ENCODE measurements at regions not wholly inside any gene's neighbourhood (a gene's known extent, or its start where the extent isn't known, plus 50 kb on each side); places are given as distances from the start of the nearest gene placed in this dataset.
"Not testable (repeated sequence)": the region's sequence is repeated elsewhere in the genome, so short reads cannot be mapped to it uniquely, and the experiment has no call there.

DNA sequence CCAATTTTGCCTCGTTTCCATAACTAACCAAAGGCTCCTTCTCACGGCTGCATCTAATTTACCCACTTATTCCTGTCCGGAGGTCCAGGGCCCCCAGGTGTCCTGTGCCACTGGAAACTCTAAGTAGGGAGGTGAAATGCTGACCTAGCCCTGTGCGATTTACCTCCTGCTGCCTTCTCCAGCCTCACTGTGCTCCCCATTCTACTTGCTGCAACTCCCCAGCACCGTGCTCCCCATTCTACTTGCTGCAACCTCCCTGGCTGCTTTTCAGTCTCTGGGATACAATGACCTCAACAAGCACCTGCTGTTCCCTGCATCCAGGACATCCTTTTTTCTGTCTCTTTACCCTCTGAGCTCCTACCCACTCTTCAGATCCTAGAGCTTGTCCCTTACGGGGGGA lies 254.7 kb upstream of the PROK2 start:
- no peak for DNase-seq (ENCODE audit: low read depth in 2 of 2)

DNA sequence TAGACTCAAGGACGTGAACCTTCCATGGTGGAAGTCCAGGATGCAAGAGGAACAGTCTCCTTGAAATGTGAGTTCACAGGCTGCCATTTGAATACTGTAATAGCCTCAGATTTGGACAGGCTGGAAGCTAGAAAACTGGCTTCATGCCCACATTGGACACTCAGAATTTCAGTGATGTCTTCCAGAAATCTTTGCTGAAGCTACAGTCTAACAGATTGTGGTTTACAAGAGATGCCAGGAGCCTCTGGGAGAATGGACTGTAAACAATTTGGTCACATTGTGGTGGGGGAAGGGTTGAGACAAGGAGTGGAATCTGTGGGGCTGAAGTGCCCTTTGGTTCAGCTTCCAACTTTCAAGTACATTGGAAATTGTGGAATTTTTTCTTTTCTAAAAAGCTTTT lies 252.0 kb upstream of the PROK2 start:
- DNase-seq (ENCODE audit: low read depth in 2 of 2) = no peak

GRCh38 chr3:72035606-72036005 lies 250.7 kb upstream of the PROK2 start:
- no peak for DNase-seq (ENCODE audit: low read depth in 2 of 2)

DNA sequence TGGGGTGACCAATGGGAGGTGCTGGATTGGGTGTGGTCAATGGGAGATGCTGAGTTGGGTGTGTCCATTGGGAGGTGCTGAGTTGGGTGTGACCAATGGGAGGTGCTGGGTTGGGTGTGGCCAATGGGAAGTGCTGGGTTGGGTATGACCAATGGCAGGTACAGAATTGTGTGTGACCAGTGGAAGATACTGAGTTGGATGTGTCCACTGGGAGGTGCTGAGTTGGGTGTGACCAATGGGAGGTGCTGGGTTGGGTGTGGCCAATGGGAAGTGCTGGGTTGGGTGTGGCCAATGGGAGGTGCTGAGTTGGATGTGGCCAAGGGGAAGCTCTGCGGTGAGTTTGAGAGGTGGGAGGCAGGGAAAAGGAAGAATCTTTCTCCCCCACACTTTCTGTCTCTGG lies 250.0 kb upstream of the PROK2 start:
- DNase-seq (ENCODE audit: low read depth in 2 of 2) = no peak

GRCh38 chr3:72033666-72034428 lies 248.9 kb upstream of the PROK2 start:
- no peak for DNase-seq (ENCODE audit: low read depth in 2 of 2)

DNA sequence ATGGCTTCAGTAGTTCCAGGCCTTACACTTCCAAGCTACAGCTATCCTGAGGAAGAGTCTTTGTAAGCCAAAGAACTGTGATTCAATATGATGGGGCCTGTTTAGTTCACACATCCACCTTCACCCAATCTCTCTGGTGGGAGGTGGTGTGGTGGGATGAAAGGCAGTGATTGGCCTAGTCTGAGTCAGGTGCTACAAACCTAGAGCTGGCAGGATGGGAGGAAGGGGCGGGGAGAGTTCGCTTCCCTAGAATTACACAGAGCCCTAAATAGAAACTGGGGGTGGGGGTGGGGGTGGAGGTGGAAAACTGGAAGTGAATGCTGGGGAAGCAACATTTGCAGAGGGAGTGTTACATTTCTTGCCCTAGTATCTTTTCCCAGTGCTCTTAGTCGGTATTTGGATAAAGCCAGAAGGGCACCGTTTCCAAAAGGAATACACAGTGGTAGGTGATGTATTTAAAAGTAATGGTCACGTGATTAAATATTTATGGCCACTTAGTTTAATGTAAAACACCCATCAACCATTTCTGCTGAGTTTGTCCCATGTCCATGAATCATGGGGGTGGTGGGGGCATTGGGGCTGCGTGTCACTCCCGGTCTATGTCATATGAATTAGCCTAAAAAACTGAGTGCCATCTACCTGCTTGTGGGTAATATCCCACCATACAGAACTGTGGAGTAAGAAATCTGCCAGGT lies 247.6 kb upstream of the PROK2 start:
- no peak for DNase-seq (ENCODE audit: low read depth in 2 of 2)

- no peak for DNase-seq (ENCODE audit: low read depth in 2 of 2)
These were observed 246.6 kb upstream of the PROK2 start for GRCh38 chr3:72031581-72031980.

DNA sequence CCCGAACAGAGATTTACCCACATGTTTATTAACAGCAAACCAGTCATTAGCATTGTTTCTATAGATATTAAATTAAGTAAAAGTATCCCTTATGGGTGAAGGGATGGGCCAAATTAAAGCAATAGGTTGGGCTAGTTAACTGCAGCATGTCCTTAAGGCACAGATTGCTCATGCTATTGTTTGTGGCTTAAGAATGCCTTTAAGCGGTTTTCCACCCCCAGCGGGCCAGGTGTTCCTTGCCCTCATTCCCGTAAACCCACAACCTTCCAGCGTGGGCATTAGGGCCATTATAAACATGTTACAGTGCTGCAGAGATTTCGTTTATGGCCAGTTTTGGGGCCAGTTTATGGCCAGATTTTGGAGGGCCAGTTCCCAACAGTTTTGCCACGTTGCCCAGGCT lies 245.3 kb upstream of the PROK2 start:
- not testable (repeated sequence) for DNase-seq (ENCODE audit: low read depth in 2 of 2)

- not testable (repeated sequence) for DNase-seq (ENCODE audit: low read depth in 2 of 2)
These were observed 243.8 kb upstream of the PROK2 start for GRCh38 chr3:72028726-72029125.

DNA sequence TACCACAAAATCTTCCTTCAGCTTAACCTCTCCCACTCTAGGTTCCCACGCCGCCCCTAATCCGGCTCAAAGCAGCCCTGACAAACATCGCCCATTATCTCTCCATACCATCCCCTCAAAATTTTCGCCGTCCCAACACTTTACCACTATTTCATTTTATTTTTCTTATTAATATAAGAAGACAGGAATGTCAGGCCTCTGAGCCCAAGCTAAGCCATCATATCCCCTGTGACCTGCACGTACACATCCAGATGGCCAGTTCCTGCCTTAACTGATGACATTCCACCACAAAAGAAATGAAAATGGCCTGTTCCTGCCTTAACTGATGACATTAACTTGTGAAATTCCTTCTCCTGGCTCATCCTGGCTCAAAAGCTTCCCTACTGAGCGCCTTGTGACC lies 243.4 kb upstream of the PROK2 start:
- not testable (repeated sequence) for DNase-seq (ENCODE audit: low read depth in 2 of 2)

- not testable (repeated sequence) for DNase-seq (ENCODE audit: low read depth in 2 of 2)
These were observed 242.8 kb upstream of the PROK2 start for GRCh38 chr3:72027728-72028127.

- DNase-seq (ENCODE audit: low read depth in 2 of 2) = no peak
These were observed 237.1 kb upstream of the PROK2 start for GRCh38 chr3:72022027-72022426.

GRCh38 chr3:72021531-72021930 lies 236.6 kb upstream of the PROK2 start:
- DNase-seq (ENCODE audit: low read depth in 2 of 2) = no peak

- DNase-seq (ENCODE audit: low read depth in 2 of 2) = no peak
These were observed 233.5 kb upstream of the PROK2 start for GRCh38 chr3:72018343-72018984.

GRCh38 chr3:72017935-72018334 lies 233.0 kb upstream of the PROK2 start:
- no peak for DNase-seq (ENCODE audit: low read depth in 2 of 2)

DNA sequence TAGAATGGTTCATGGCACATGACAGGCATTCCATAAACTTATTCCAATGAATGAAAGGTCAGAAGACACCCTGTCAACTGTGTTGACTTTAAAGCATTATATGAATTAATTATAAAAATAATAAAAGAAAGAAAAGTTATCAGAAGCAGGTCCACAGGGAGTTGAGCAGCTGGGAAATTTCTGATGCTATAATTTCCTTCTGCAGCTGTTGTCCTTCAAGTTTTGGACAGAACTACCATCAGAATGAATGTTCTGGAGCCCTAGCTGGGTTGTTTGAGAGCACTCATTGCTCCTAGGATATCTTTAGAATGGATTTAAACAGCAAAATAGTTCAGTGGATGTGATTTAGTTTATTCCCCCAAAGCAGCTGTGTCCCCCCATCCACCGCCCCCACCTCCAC lies 232.4 kb upstream of the PROK2 start:
- DNase-seq (ENCODE audit: low read depth in 2 of 2) = no peak

GRCh38 chr3:72015463-72015862 lies 230.5 kb upstream of the PROK2 start:
- DNase-seq (ENCODE audit: low read depth in 2 of 2) = no peak

GRCh38 chr3:72013084-72013483 lies 228.1 kb upstream of the PROK2 start:
- DNase-seq (ENCODE audit: low read depth in 2 of 2) = no peak

- no peak for DNase-seq (ENCODE audit: low read depth in 2 of 2)
These were observed 227.4 kb upstream of the PROK2 start for GRCh38 chr3:72012363-72012762.

GRCh38 chr3:72011485-72011884 lies 226.5 kb upstream of the PROK2 start:
- no peak for DNase-seq (ENCODE audit: low read depth in 2 of 2)

DNA sequence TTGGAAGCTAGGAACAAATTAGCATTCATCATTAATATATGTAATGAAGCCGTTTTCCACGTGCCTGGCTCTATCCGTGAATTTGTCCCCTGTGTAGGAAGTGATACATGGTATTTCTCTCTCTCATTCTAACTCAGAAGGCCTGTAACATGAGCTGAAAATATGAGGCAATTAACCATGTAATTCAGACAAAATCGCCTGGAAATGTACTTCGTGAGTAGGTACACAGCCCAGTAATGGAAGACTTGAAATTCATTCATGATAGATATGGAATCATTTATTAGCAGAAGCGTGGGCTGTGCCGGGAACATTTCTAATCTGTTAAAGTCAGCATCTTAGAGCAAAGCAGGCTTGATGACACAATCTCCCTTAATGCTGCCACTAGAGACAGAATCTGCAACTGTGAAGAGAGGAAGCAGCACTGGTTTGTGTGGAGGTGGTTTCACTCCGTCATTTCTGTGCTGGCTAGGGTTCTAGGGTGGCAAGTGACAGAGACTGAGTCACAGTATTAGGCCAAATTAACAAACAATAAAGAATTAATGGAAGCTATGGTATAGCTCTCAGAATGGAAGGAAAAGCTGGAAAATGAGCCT lies 225.0 kb upstream of the PROK2 start:
- DNase-seq (ENCODE audit: low read depth in 2 of 2) = no peak

GRCh38 chr3:72008226-72008996 lies 223.5 kb upstream of the PROK2 start:
- no peak for DNase-seq (ENCODE audit: low read depth in 2 of 2)

Data from stimulated activated CD8-positive, alpha-beta memory T cell treated with anti-CD3 and anti-CD28 coated beads, Interleukin-7, amount 100 ng/mL, for 4 hours (primary cell).